Renal pelvis (tissue), 1 donor: ENCODE measurements at regions not wholly inside any gene's neighbourhood (a gene's known extent, or its start where the extent isn't known, plus 50 kb on each side); places are given as distances from the start of the nearest gene placed in this dataset.

ENCODE experiments used
- DNase-seq: peaks from one replicate; pipeline ENCODE4 v3.0.0-alpha.2; 2013

GRCh38 chr4:181946902-181947301, 296.3 kb upstream of the TENM3 start:
- no peak for DNase-seq

- DNase-seq = no peak
Measured at GRCh38 chr4:181948839-181949382, 294.3 kb upstream of the TENM3 start.

GRCh38 chr4:181949704-181950312, 293.4 kb upstream of the TENM3 start:
- DNase-seq = no peak

GRCh38 chr4:181950372-181951127, 292.7 kb upstream of the TENM3 start:
- no peak for DNase-seq

- DNase-seq = no peak
Measured at GRCh38 chr4:181951265-181951664, 291.9 kb upstream of the TENM3 start.

- no peak for DNase-seq
Measured at GRCh38 chr4:181952478-181952877, 290.7 kb upstream of the TENM3 start.

GRCh38 chr4:181956512-181956911, 286.7 kb upstream of the TENM3 start:
- peak; percentile 16 for DNase-seq

GRCh38 chr4:181957088-181957487, 286.1 kb upstream of the TENM3 start:
- DNase-seq = peak; percentile 89

- no peak for DNase-seq
Measured at GRCh38 chr4:181958446-181958845, 284.8 kb upstream of the TENM3 start.

- no peak for DNase-seq
Measured at GRCh38 chr4:181959121-181959520, 284.1 kb upstream of the TENM3 start.

- DNase-seq = no peak
Measured at GRCh38 chr4:181960384-181960783, 282.8 kb upstream of the TENM3 start.

GRCh38 chr4:181962321-181962720, 280.9 kb upstream of the TENM3 start:
- no peak for DNase-seq

- DNase-seq = no peak
Measured at GRCh38 chr4:181964731-181965130, 278.5 kb upstream of the TENM3 start.

GRCh38 chr4:181966104-181966551, 277.1 kb upstream of the TENM3 start:
- no peak for DNase-seq

GRCh38 chr4:181967401-181967800, 275.8 kb upstream of the TENM3 start:
- DNase-seq = no peak

GRCh38 chr4:181968371-181968770, 274.8 kb upstream of the TENM3 start:
- no peak for DNase-seq

- no peak for DNase-seq
Measured at GRCh38 chr4:181969151-181969550, 274.1 kb upstream of the TENM3 start.

GRCh38 chr4:181970366-181970765, 272.8 kb upstream of the TENM3 start:
- no peak for DNase-seq

GRCh38 chr4:181971411-181971810, 271.8 kb upstream of the TENM3 start:
- no peak for DNase-seq

GRCh38 chr4:181971973-181972372, 271.2 kb upstream of the TENM3 start:
- no peak for DNase-seq

GRCh38 chr4:181976764-181977163, 266.4 kb upstream of the TENM3 start:
- no peak for DNase-seq

- DNase-seq = no peak
Measured at GRCh38 chr4:181982437-181982836, 260.8 kb upstream of the TENM3 start.

GRCh38 chr4:181982856-181983255, 260.3 kb upstream of the TENM3 start:
- DNase-seq = no peak
